GM12878 (cell line): ENCODE measurements at regions not wholly inside any gene's neighbourhood (a gene's known extent, or its start where the extent isn't known, plus 50 kb on each side); places are given as distances from the start of the nearest gene placed in this dataset.
A peak's percentile ranks its signal among the peaks of the same experiment; 100 is the strongest.

Experiments used
- CBX3 ChIP-seq: fragments of 200-600 bp; sonication (generic); IDR thresholded peaks from 2 replicates; pipeline ENCODE4 v1.6.1; 2016; ENCODE audit warnings: low read depth, borderline replicate concordance
- CHD2 ChIP-seq: IDR thresholded peaks from 2 replicates; pipeline ENCODE4 v1.6.1; 2011; ENCODE audit warnings: low read depth, low read length, improper control_type of control experiment, borderline replicate concordance
- CREB1 ChIP-seq: IDR thresholded peaks from 2 replicates; pipeline ENCODE4 v1.6.1; 2012; ENCODE audit warnings: low read depth, mild to moderate bottlenecking, inconsistent platforms
- ELK1 ChIP-seq: IDR thresholded peaks from 2 replicates; pipeline ENCODE4 v1.6.1; 2012; ENCODE audit warnings: low read depth, low read length, improper control_type of control experiment
- EZH2 ChIP-seq: IDR thresholded peaks from 2 replicates; pipeline ENCODE4 v1.6.1; 2012; ENCODE audit warnings: low read depth, mild to moderate bottlenecking, control low read depth, inconsistent platforms, low read length, borderline replicate concordance; ENCODE audit not compliant: control insufficient read depth
- GABPA ChIP-seq: IDR thresholded peaks from 2 replicates; pipeline ENCODE4 v1.6.1; 2014; ENCODE audit warnings: antibody characterized with exemption, low read depth, mild to moderate bottlenecking, inconsistent platforms
- GATAD2B ChIP-seq: fragments of 450-650 bp; conservative IDR thresholded peaks from 2 replicates; pipeline ENCODE4 v1.6.1; 2017; ENCODE audit warnings: low read depth, mild to moderate bottlenecking, moderate library complexity
- IKZF2 ChIP-seq, 2 experiments: fragments of 450-650 bp; IDR thresholded peaks; 2 replicates each; pipeline ENCODE4 v1.6.1; 2017; ENCODE audit warnings: mild to moderate bottlenecking in 2 of 2, moderate library complexity in 2 of 2
- LARP7 ChIP-seq: fragments of 450-650 bp; IDR thresholded peaks from 2 replicates; pipeline ENCODE4 v1.6.1; 2017; ENCODE audit warnings: mild to moderate bottlenecking
- MEF2A ChIP-seq: IDR thresholded peaks from 2 replicates; pipeline ENCODE4 v1.6.1; 2011; ENCODE audit warnings: low read depth, mild to moderate bottlenecking, low read length, moderate library complexity; ENCODE audit not compliant: insufficient read depth
- MEF2B ChIP-seq: fragments of 450-650 bp; IDR thresholded peaks from 2 replicates; pipeline ENCODE4 v1.6.1; 2018; ENCODE audit warnings: mild to moderate bottlenecking, moderate library complexity; ENCODE audit not compliant: partially characterized antibody, poor library complexity, severe bottlenecking
- MTA3 ChIP-seq: IDR thresholded peaks from 2 replicates; pipeline ENCODE4 v1.6.1; 2012; ENCODE audit warnings: low read length, inconsistent platforms, borderline replicate concordance
- NKRF ChIP-seq: fragments of 450-650 bp; conservative IDR thresholded peaks from 2 replicates; pipeline ENCODE4 v1.6.1; 2017; ENCODE audit warnings: mild to moderate bottlenecking, moderate library complexity
- NR2C1 ChIP-seq: fragments of 450-650 bp; IDR thresholded peaks from 2 replicates; pipeline ENCODE4 v1.6.1; 2017; ENCODE audit warnings: antibody characterized with exemption, mild to moderate bottlenecking, moderate library complexity
- NR2F1 ChIP-seq: fragments of 450-650 bp; conservative IDR thresholded peaks from 2 replicates; pipeline ENCODE4 v1.6.1; 2017; ENCODE audit warnings: mild to moderate bottlenecking
- NRF1 ChIP-seq: conservative IDR thresholded peaks from 2 replicates; pipeline ENCODE4 v1.6.1; 2011; ENCODE audit warnings: mild to moderate bottlenecking, low read depth, low read length, improper control_type of control experiment
- RAD21 ChIP-seq: IDR thresholded peaks from 2 replicates; pipeline ENCODE4 v1.6.1; 2011; ENCODE audit warnings: mild to moderate bottlenecking, low read depth, low read length, moderate library complexity; ENCODE audit not compliant: insufficient read depth
- RAD51 ChIP-seq: fragments of 450-650 bp; IDR thresholded peaks from 2 replicates; pipeline ENCODE4 v1.6.1; 2016; ENCODE audit warnings: moderate library complexity, mild to moderate bottlenecking, inconsistent platforms
- SIN3A ChIP-seq: IDR thresholded peaks from 2 replicates; pipeline ENCODE4 v1.6.1; 2012; ENCODE audit warnings: low read depth, low read length, improper control_type of control experiment
- SKIL ChIP-seq: fragments of 450-650 bp; IDR thresholded peaks from 2 replicates; pipeline ENCODE4 v1.6.1; 2017; ENCODE audit warnings: mild to moderate bottlenecking, low read depth, inconsistent platforms; ENCODE audit not compliant: poor library complexity, severe bottlenecking
- SRF ChIP-seq, 2 experiments: IDR thresholded peaks; 2 replicates each; pipeline ENCODE4 v1.6.1; 2011; ENCODE audit warnings: low read depth in 2 of 2, low read length in 2 of 2, mild to moderate bottlenecking in 1 of 2, moderate library complexity in 1 of 2
- SUPT20H ChIP-seq: IDR thresholded peaks from 2 replicates; pipeline ENCODE4 v1.6.1; 2011; ENCODE audit warnings: low read depth, mild to moderate bottlenecking, low read length, moderate library complexity, borderline replicate concordance; ENCODE audit not compliant: control insufficient read depth
- ZBED1 ChIP-seq: IDR thresholded peaks from 2 replicates; pipeline ENCODE4 v1.6.1; 2016; ENCODE audit warnings: borderline replicate concordance
- ZNF207 ChIP-seq: fragments of 450-650 bp; IDR thresholded peaks from 2 replicates; pipeline ENCODE4 v1.6.1; 2014; ENCODE audit warnings: antibody characterized with exemption, mild to moderate bottlenecking, borderline replicate concordance

GRCh38 chr17:77475016-77475976 is 334.5 kb downstream of the SEC14L1 start (continued):
- peak; percentile 49 for TF ChIP-seq SKIL
- TF ChIP-seq LARP7, result no peak
- TF ChIP-seq RAD51, result no peak
- peak; percentile 55; the same call in 1 of the 2 replicates for TF ChIP-seq ZBED1
- no peak for TF ChIP-seq NKRF
- no peak for TF ChIP-seq MEF2B
- no peak for TF ChIP-seq SRF (IDR thresholded peaks at IDR 0.05; ENCODE audit: low read depth in 2 of 2, low read length in 2 of 2)
- no peak for TF ChIP-seq ZNF207
- no peak for TF ChIP-seq ELK1
- no peak for TF ChIP-seq CHD2
- TF ChIP-seq MEF2A, result no peak
- TF ChIP-seq NR2F1, result peak; percentile 41
- no peak for TF ChIP-seq NR2C1
- no peak for TF ChIP-seq RAD21
- TF ChIP-seq MTA3, result no peak
- TF ChIP-seq CREB1, result no peak
- no peak for TF ChIP-seq GABPA
- no peak for TF ChIP-seq GATAD2B
- no peak for TF ChIP-seq NRF1
- no peak for TF ChIP-seq SIN3A
- TF ChIP-seq CBX3, result no peak
- no peak for TF ChIP-seq EZH2
- TF ChIP-seq IKZF2 (IDR thresholded peaks at IDR 0.05), result no peak; a peak in 1 of 4 replicates
- TF ChIP-seq SUPT20H, result no peak
